ENCODE measurements at regions not wholly inside any gene's neighbourhood (a gene's known extent, or its start where the extent isn't known, plus 50 kb on each side); places are given as distances from the start of the nearest gene placed in this dataset.

- 27% methylated on average over 43 of the region's 62 CpGs for WGBS (ENCODE audit: low lambda C conversion rate)
- Histone ChIP-seq H3K27me3 (ENCODE audit: control insufficient read depth in 1 of 2, insufficient read depth in 2 of 2, low read length in 2 of 2) (peaks cover 5 to 55% of the 10 kb centered on the region in 2 experiments), H3K79me2 (ENCODE audit: insufficient read depth, low read length) (no peaks in the 10 kb centered on the region), H3K36me3 (replicated peaks in 1 of 2; ENCODE audit: control insufficient read depth in 1 of 2, insufficient read depth in 2 of 2, low read length in 2 of 2) (no peaks in the 10 kb centered on the region), H4K20me1 (ENCODE audit: insufficient read depth, low read length) (no peaks in the 10 kb centered on the region), H3K4me2 (ENCODE audit: low read depth, low read length) (peak overlapping the region; percentile 95), H3K4me1 (ENCODE audit: insufficient read depth, low read length) (peaks cover 52% of the 10 kb centered on the region), H3K9me3 (ENCODE audit: low read length) (no peaks in the 10 kb centered on the region), H3K9ac (ENCODE audit: insufficient read depth, low read depth, low read length) (peak overlapping the region; percentile 30; the same call in 1 of the 2 replicates), H3K4me3 (replicated peaks in 1 of 3; ENCODE audit: insufficient read depth in 1 of 3, low read depth in 2 of 3, low read length in 3 of 3) (peak overlapping the region; percentile 46 to 76 (median 57)), H2AFZ (ENCODE audit: low read length) (no peak overlapping the region), H3K27ac (ENCODE audit: extremely low read length, insufficient read depth, low read length) (no peak overlapping the region)
- BruUV-seq (replicated peaks), result no TSS peak
- ChIA-PET POLR2A (interaction anchor here (0.8 to 3.1 kb wide), 6 partner anchors 108 to 215 kb away, joined by 3 to 19 read pairs (median 3); partner anchors contain the start of gene SERTAD2), CTCF (ENCODE audit: low intra/inter-chr PET ratio, low total read pairs) (no interaction called here)
- no peak for FAIRE-seq
- intact Hi-C loops (cut with micrococcal nuclease; ENCODE audit: unreplicated experiment) (loop anchor here (1.0 to 5.0 kb wide), 3 partner anchors 23 to 216 kb away; no protein-coding TSS in a partner anchor), in situ Hi-C loops (cut with HindIII; ENCODE audit: extremely low pct_ligation_motif_present, low pct_unique_long_range_greater_than_20kb) (loop anchor here (5.0 kb wide), 2 partner anchors 212 to 257 kb away; no protein-coding TSS in a partner anchor)
- peak; percentile 76 for ATAC-seq
- DNase-seq (ENCODE audit: low spot score), result no peak
- TF ChIP-seq MIER2 (CRISPR knock-in tag; IDR thresholded peaks at IDR 0.05), result no peak
- no peak for TF ChIP-seq ZBTB7A (CRISPR knock-in tag; IDR thresholded peaks at IDR 0.05)
- TF ChIP-seq SPEN (CRISPR knock-in tag; IDR thresholded peaks at IDR 0.05; ENCODE audit: low read depth), result no peak
- TF ChIP-seq PHF5A (CRISPR knock-in tag; IDR thresholded peaks at IDR 0.05; ENCODE audit: low read depth, unreplicated experiment), result no peak
- no peak for TF ChIP-seq ATF6 (CRISPR knock-in tag; conservative IDR thresholded peaks at IDR 0.05)
- peak; percentile 38; the same call in 1 of the 2 replicates for TF ChIP-seq IRF9 (CRISPR knock-in tag; IDR thresholded peaks at IDR 0.05; ENCODE audit: borderline replicate concordance)
- no peak for TF ChIP-seq ZNF30 (CRISPR knock-in tag; IDR thresholded peaks at IDR 0.05)
- TF ChIP-seq ZNF142 (CRISPR knock-in tag; IDR thresholded peaks at IDR 0.05), result no peak
- no peak for TF ChIP-seq ZBTB4 (CRISPR knock-in tag; IDR thresholded peaks at IDR 0.05; ENCODE audit: borderline replicate concordance)
- no peak; the same call in 1 of the 2 replicates for TF ChIP-seq HMG20B (CRISPR knock-in tag; conservative IDR thresholded peaks at IDR 0.05)
These were observed 129.6 kb upstream of the SLC1A4 start for GRCh38 chr2:64859312-64860212.

Measured in HepG2 (cell line).